BJ (cell line): ENCODE measurements at regions not wholly inside any gene's neighbourhood (a gene's known extent, or its start where the extent isn't known, plus 50 kb on each side); places are given as distances from the start of the nearest gene placed in this dataset.

Source experiments
- CTCF ChIA-PET: fragments of 350-600 bp; formaldehyde crosslinking; extraction: SDS; loops from one replicate; lab custom pipeline; 2021; ENCODE audit warnings: antibody characterized with exemption, inconsistent platforms; lab: Yijun Ruan, JAX
- POLR2A ChIA-PET: fragments of 300-600 bp; sonication (Branson Sonifier 250); formaldehyde crosslinking; extraction: SDS; loops from one replicate; lab custom pipeline; 2021; ENCODE audit warnings: antibody characterized with exemption; lab: Charles Lee
- DNase-seq: peaks from one replicate; pipeline ENCODE4 v3.0.0-alpha.2; 2011; ENCODE audit warnings: low read depth
- H3K27me3 ChIP-seq: 2 replicates; pipeline ENCODE4 v1.6.0; 2011; ENCODE audit warnings: low read length; ENCODE audit not compliant: control insufficient read depth, insufficient read depth
- H3K36me3 ChIP-seq: 2 replicates; pipeline ENCODE4 v1.5.1; 2011; ENCODE audit warnings: low read length; ENCODE audit not compliant: control insufficient read depth, insufficient read depth
- H3K4me3 ChIP-seq: 2 replicates; pipeline ENCODE4 v1.5.1; 2011; ENCODE audit warnings: low read depth, mild to moderate bottlenecking, control low read depth, low read length
- TF ChIP-seq, protein P1 (sequence below): IDR thresholded peaks from 2 replicates; pipeline ENCODE4 v1.5.1; 2011; ENCODE audit warnings: low read depth, mild to moderate bottlenecking, control low read depth, inconsistent platforms, low read length, moderate library complexity; ENCODE audit not compliant: insufficient read depth

GRCh38 chr1:82318265-82318664, 517.5 kb downstream of the ADGRL2 start:
- no peak overlapping the region for H3K4me3 ChIP-seq
- no peaks in the 10 kb centered on the region for H3K27me3 ChIP-seq
- DNase-seq, result no peak
- CTCF ChIA-PET, result no interaction called here
- POLR2A ChIA-PET, result no interaction called here
- TF ChIP-seq, protein P1, sequence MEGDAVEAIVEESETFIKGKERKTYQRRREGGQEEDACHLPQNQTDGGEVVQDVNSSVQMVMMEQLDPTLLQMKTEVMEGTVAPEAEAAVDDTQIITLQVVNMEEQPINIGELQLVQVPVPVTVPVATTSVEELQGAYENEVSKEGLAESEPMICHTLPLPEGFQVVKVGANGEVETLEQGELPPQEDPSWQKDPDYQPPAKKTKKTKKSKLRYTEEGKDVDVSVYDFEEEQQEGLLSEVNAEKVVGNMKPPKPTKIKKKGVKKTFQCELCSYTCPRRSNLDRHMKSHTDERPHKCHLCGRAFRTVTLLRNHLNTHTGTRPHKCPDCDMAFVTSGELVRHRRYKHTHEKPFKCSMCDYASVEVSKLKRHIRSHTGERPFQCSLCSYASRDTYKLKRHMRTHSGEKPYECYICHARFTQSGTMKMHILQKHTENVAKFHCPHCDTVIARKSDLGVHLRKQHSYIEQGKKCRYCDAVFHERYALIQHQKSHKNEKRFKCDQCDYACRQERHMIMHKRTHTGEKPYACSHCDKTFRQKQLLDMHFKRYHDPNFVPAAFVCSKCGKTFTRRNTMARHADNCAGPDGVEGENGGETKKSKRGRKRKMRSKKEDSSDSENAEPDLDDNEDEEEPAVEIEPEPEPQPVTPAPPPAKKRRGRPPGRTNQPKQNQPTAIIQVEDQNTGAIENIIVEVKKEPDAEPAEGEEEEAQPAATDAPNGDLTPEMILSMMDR, result no peak
- no peaks in the 10 kb centered on the region for H3K36me3 ChIP-seq

- Histone ChIP-seq H3K27me3 (no peaks in the 10 kb centered on the region), H3K36me3 (no peaks in the 10 kb centered on the region), H3K4me3 (no peak overlapping the region)
- ChIA-PET POLR2A (no interaction called here), CTCF (no interaction called here)
- DNase-seq, result no peak
- TF ChIP-seq, protein P1, result no peak
Measured at GRCh38 chr1:82317671-82318070, 516.9 kb downstream of the ADGRL2 start.

DNA sequence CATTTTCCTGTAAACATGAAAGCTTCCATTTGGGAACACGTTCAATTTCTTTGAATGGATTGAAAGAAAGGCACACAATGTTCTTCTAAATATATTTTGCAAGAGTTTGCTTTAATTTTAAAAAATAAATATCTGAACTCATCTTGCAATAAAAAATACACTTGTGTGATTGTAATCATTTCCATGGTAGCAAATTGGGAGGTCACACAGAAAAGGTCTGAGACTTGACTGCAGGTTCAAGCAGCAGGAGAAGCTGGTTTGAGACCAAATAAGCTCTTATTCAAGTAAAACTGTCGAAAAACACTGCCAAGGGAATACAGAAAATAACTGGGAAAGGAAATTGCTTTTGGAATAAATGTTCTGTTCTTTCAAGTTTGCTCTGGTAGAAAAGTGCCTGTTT, 498.9 kb downstream of the ADGRL2 start:
- Histone ChIP-seq H3K4me3 (no peak overlapping the region), H3K27me3 (no peaks in the 10 kb centered on the region), H3K36me3 (no peaks in the 10 kb centered on the region)
- DNase-seq, result no peak
- TF ChIP-seq, protein P1, result no peak
- ChIA-PET POLR2A (no interaction called here), CTCF (no interaction called here)

DNA sequence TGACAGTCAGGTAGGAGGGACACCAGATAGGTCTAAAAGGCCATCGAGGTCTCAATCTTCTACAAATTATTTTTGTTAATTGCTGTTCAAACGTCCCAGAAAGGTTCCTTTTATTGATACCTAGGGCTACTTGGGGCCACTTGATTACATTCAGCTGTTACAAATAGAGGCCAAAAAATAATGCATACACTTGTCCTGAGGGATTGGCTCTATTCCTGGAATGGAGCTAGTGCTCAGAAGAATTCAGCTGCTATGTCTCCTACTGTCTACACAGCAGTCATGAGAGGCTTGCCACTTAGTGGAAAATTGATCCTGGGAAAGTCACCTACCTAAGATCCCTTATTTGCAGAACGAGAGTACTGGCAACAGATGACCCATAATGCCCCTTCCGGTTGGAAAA, 498.3 kb downstream of the ADGRL2 start:
- ChIA-PET CTCF (no interaction called here), POLR2A (no interaction called here)
- H3K4me3 ChIP-seq, result no peak overlapping the region
- no peaks in the 10 kb centered on the region for H3K36me3 ChIP-seq
- H3K27me3 ChIP-seq, result no peaks in the 10 kb centered on the region
- DNase-seq, result no peak
- TF ChIP-seq, protein P1, result no peak

- TF ChIP-seq, protein P1, result no peak
- ChIA-PET POLR2A (no interaction called here), CTCF (no interaction called here)
- Histone ChIP-seq H3K27me3 (no peaks in the 10 kb centered on the region), H3K4me3 (no peak overlapping the region), H3K36me3 (no peaks in the 10 kb centered on the region)
- no peak for DNase-seq
Measured at GRCh38 chr1:82297139-82297896, 496.6 kb downstream of the ADGRL2 start.
